ENCODE measurements at regions not wholly inside any gene's neighbourhood (a gene's known extent, or its start where the extent isn't known, plus 50 kb on each side); places are given as distances from the start of the nearest gene placed in this dataset.
"Not testable (repeated sequence)": the region's sequence is repeated elsewhere in the genome, so short reads cannot be mapped to it uniquely, and the experiment has no call there.

GRCh38 chr2:235411905-235412485 is 81.8 kb upstream of the AGAP1 start:
- DNase-seq = no peak

DNA sequence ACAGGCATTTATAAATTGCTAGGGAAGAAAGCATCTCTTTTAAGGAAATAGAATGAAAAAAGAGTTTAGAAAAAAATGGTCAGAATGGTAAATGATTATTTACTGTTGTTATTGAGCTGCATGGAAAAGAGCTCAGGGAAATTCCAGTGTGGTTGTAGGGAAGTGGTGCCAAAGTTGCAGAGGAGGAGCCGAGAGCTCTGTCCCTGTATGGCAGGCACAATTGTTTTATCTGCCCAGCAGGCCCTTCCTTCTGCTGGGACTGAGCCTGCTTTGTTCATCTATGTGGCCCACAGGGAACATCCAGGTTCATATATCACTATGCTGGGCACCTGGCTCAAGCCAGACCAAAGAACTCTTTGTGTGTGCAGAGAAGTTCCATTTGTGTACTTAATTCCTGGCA is 80.8 kb upstream of the AGAP1 start:
- no peak for DNase-seq

DNA sequence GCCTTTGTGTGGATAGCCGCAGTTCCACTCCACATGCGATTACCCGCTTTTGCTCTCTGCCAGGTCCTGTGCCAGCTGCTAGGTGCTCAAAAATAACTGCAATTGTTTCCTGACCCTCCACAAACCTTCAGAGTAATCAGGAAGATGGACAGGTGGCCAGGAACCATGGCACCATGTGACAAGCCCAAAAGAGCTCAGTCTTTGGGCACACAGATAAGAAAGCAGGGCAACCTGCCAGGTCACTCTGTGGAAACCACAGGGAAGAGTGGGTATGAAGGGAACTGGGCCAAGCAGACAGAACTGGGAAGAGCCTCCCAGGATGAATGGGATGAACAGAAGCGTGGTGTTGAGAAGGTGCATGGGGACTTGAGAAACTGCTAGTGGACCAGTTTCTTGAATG is 79.4 kb upstream of the AGAP1 start:
- peak; percentile 69 for DNase-seq

DNA sequence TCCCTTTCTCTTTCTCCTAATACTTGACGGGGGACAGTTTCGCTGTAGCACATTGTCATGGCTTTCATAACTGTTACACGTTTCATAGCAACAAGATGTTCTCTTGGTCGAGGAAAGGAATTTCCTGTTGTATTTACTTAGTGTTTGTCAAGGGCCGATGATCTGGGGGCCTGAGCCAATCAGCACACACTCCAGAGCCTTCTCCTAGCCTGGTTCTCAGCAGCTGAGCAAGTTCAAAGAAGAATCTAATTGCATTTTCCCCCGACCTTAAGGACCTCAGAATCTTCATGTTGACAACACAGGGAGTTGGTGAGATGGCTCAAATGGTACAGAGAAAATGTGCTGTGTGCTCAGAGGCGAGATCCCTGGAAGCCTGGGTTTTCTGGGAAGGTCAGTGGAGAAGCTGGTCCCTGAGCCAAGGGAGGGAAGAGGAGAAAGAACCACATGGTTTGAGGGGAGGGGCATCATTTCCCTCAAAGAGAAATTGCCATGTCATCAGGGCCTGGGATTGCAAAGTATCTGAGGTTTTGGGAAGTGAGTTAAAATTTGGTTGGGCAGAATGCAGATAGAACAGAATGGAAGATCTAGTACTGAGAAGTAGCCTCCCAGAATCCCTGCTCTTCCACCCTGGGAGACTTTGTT is 76.9 kb upstream of the AGAP1 start:
- DNase-seq = no peak

DNA sequence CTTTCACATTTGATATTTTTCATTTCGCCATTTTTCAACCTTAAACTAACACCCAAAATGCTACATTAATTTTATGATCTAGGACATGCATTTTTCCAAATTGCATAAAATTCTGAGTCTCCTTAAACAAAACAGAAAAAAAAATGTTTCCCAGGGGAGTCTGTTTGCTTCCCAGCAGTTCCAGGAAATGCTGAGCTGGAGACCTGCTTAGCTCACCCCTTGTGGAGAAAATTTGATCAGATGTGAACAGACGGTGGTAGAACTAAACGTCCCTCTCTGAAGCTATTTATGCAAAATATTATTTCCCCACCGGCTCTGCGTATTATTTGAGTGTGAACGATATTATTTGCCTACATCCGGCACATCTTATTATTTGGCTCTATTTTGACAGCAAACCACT is 74.9 kb upstream of the AGAP1 start:
- DNase-seq = no peak

DNA sequence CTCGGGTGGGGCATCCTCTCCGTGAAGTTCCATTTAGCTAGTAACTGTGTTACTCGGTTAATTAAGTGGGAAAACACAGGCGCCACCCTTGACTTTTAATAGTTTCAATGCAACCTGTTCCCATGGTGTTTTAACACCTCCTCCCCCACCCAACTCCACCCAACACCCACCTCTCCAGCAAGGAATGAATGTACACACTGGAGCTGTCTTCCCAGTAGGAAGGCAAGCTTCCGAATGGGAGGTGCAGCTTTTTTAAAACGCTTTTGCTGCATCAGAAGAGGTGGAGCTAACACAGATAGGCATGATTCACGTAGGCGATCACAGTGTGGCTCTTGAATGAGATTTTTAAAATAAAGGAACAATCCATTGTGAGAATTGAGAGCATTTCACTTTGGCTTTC is 73.8 kb upstream of the AGAP1 start:
- no peak for DNase-seq

- DNase-seq = peak; percentile 74
Observed at GRCh38 chr2:235421618-235422017, 72.2 kb upstream of the AGAP1 start.

DNA sequence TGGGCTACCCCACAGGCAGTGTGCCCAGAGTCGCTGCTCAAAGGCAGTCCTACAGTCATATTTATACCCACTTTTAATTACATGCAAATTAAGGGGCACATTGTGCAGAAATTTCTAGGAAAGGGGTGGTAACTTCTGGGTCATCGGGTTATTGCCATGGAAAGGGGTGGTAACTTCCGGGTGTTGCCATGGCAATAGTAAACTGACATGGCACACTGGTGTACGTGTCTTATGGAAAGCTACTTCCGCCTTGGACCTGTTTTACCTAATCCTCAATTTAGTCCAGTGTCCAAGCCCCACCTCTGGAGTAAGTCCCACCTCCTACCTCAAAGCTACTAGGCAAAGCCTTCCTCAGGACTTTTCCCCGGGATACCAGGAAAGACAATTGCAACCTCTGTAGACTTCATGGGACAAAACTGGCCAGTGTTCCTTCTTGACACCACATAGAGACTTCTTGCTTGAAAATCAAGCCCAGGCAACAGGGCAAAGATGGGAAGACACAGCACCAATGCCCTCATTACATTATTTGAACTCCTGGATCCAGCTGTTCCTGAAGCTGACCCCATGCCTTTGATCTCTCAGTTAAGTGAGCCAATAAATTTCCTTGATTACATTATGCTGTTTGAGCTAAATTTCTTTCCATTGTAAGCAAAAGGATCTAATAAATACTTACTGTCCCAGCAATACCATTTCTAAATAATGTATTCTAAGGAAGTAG is 63.3 kb upstream of the AGAP1 start:
- DNase-seq = no peak

- DNase-seq = peak; percentile 90
Observed at GRCh38 chr2:235432741-235433520, 60.9 kb upstream of the AGAP1 start.

DNA sequence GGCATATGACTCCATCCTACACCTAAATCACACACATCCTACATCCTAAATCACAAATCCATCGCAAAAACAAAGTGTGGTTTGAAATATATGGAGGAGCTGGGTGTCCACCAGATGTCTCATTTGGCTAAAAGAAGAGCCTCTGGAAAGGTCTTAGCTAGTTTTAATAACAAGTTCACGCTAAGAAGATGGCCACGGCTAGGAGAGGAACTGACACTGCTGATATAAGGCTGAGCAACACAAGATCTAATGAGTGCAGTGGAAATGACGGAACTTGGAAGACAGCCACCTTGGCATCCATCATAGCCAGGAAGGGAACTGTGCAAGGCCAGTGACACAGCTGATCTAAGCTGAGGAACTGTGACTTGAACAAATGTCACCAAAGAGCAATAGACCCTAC is 60.0 kb upstream of the AGAP1 start:
- DNase-seq = peak; percentile 91

GRCh38 chr2:235439959-235440662 is 53.7 kb upstream of the AGAP1 start:
- peak; percentile 36 for DNase-seq

DNA sequence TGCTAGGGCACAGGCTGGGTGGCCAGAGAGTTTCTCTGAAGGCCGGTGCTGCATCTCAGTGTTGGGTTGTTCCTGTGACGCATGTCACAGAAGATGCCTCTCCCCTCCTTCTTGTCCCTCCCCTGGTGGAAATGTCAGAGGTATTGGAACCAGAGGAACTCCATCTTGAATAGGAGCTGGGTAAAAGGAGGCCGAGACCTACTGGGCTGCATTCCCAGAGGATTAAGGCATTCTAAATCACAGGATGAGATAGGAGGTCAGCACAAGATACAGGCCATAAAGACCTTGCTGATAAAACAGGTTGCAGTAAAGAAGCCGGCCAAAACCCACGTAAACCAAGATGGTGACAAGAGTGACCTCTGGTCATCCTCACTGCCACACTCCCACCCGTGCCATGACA is 50.3 kb upstream of the AGAP1 start:
- DNase-seq = not testable (repeated sequence)
